H1 (cell line): ENCODE measurements at regions not wholly inside any gene's neighbourhood (a gene's known extent, or its start where the extent isn't known, plus 50 kb on each side); places are given as distances from the start of the nearest gene placed in this dataset.

Experiments used
- CTCF ChIA-PET: fragments of 300-600 bp; sonication (Branson Sonifier 250); formaldehyde crosslinking; loops from one replicate; lab custom pipeline; 2021; ENCODE audit not compliant: partially characterized antibody; lab: Charles Lee
- POLR2A ChIA-PET: fragments of 300-600 bp; sonication (Branson Sonifier 250); formaldehyde crosslinking; loops from one replicate; lab custom pipeline; 2021; ENCODE audit warnings: inconsistent platforms; ENCODE audit not compliant: partially characterized antibody; lab: Charles Lee
- DNase-seq, 2 experiments: peaks; one replicate each; pipeline versions ENCODE4 v3.0.0 to v3.0.0-alpha.2; 2010 to 2022; ENCODE audit warnings: low spot score in 2 of 2, low read depth in 1 of 2, mixed read lengths in 1 of 2
- FAIRE-seq: peaks from 2 replicates; lab custom pipeline; 2011; peaks lifted over from hg19 to GRCh38; lab: Jason Lieb, UNC
- H2AFZ ChIP-seq: 2 replicates; pipeline ENCODE4 v1.8.1; 2012; ENCODE audit warnings: low read length, inconsistent platforms
- H2AK5ac ChIP-seq: 2 replicates; pipeline ENCODE4 v1.6.1; 2013; ENCODE audit warnings: low read depth, low read length
- H2BK120ac ChIP-seq: replicated peaks from 2 replicates; pipeline ENCODE3; 2013; ENCODE audit warnings: low read depth, low read length, inconsistent platforms
- H2BK12ac ChIP-seq: 2 replicates; pipeline ENCODE4 v1.6.1; 2013; ENCODE audit warnings: low read depth, low read length
- H2BK15ac ChIP-seq: 2 replicates; pipeline ENCODE4 v1.6.1; 2013; ENCODE audit warnings: low read length
- H2BK20ac ChIP-seq: 2 replicates; pipeline ENCODE4 v1.6.1; 2013; ENCODE audit warnings: low read length
- H2BK5ac ChIP-seq: 2 replicates; pipeline ENCODE4 v1.6.1; 2013; ENCODE audit warnings: low read depth, low read length
- H3K14ac ChIP-seq: 2 replicates; pipeline ENCODE4 v1.6.1; 2013; ENCODE audit warnings: inconsistent platforms; ENCODE audit not compliant: insufficient read length
- H3K18ac ChIP-seq: 2 replicates; pipeline ENCODE4 v1.6.1; 2013; ENCODE audit warnings: low read length; ENCODE audit errors: extremely low read depth
- H3K23ac ChIP-seq: 2 replicates; pipeline ENCODE4 v1.6.1; 2013; ENCODE audit warnings: inconsistent platforms; ENCODE audit not compliant: insufficient read length
- H3K23me2 ChIP-seq: 2 replicates; pipeline ENCODE4 v1.6.1; 2013; ENCODE audit warnings: low read depth, low read length
- H3K27ac ChIP-seq: 2 replicates; pipeline ENCODE4 v1.6.1; 2011; ENCODE audit warnings: low read depth, low read length, inconsistent platforms
- H3K27me3 ChIP-seq, 4 experiments: replicated peaks in 1 of 4; 1 replicate in 1 of 4; 2 replicates in 3 of 4; pipeline versions ENCODE4 v1.6.1 to v1.8.1; 2011 to 2013; ENCODE audit warnings: low read length in 3 of 4, mild to moderate bottlenecking in 3 of 4, inconsistent platforms in 2 of 4, mixed read lengths in 2 of 4, moderate library complexity in 1 of 4; ENCODE audit not compliant: control insufficient read depth in 3 of 4, insufficient read depth in 3 of 4; ENCODE audit errors: extremely low read depth in 1 of 4
- H3K36me3 ChIP-seq, 4 experiments: 2 replicates each; pipeline versions ENCODE4 v1.6.1 to v1.8.1; 2011 to 2013; ENCODE audit warnings: mild to moderate bottlenecking in 4 of 4, low read length in 3 of 4, moderate library complexity in 2 of 4, control low read depth in 1 of 4, inconsistent platforms in 1 of 4; ENCODE audit not compliant: insufficient read depth in 4 of 4, control insufficient read depth in 2 of 4
- H3K4ac ChIP-seq: replicated peaks from 2 replicates; pipeline ENCODE3; 2013; ENCODE audit warnings: low read length, low read depth, mixed read lengths, inconsistent platforms; ENCODE audit not compliant: insufficient read length
- H3K4me1 ChIP-seq, 4 experiments: replicated peaks in 1 of 4; 1 replicate in 1 of 4; 2 replicates in 3 of 4; pipeline versions ENCODE4 v1.6.1 to v1.8.1; 2011 to 2013; ENCODE audit warnings: low read length in 3 of 4, inconsistent platforms in 2 of 4, mixed read lengths in 1 of 4; ENCODE audit not compliant: insufficient read depth in 4 of 4, control insufficient read depth in 3 of 4
- H3K4me2 ChIP-seq, 2 experiments: 2 replicates each; pipeline versions ENCODE4 v1.6.1 to v1.8.1; 2011 to 2013; ENCODE audit warnings: low read depth in 2 of 2, low read length in 2 of 2, control low read depth in 1 of 2, inconsistent platforms in 1 of 2, mild to moderate bottlenecking in 1 of 2; ENCODE audit not compliant: insufficient read depth in 1 of 2
- H3K4me3 ChIP-seq, 4 experiments: fragments of 200-600, 300-600 bp in 1 of 4; sonication (generic), shearing (Covaris generic), sonication (Bioruptor Twin) in 1 of 4; 2 replicates each; pipeline versions ENCODE4 v1.5.1 to v1.8.1; 2011 to 2016; ENCODE audit warnings: low read length in 4 of 4, low read depth in 3 of 4, control low read depth in 2 of 4, inconsistent platforms in 2 of 4, mild to moderate bottlenecking in 2 of 4, mixed read lengths in 1 of 4, moderate library complexity in 1 of 4; ENCODE audit not compliant: insufficient read depth in 2 of 4; ENCODE audit errors: extremely low read depth in 1 of 4
- H3K56ac ChIP-seq: replicated peaks from 2 replicates; pipeline ENCODE3; 2013; ENCODE audit warnings: low read depth, mild to moderate bottlenecking, mixed read lengths, low read length, inconsistent platforms; ENCODE audit not compliant: insufficient read length
- H3K79me1 ChIP-seq: 2 replicates; pipeline ENCODE4 v1.6.1; 2013; ENCODE audit warnings: low read depth, low read length, control low read depth
- H3K79me2 ChIP-seq, 2 experiments: 2 replicates each; pipeline versions ENCODE4 v1.6.1 to v1.8.1; 2012 to 2013; ENCODE audit warnings: low read length in 2 of 2, mild to moderate bottlenecking in 2 of 2, inconsistent platforms in 1 of 2; ENCODE audit not compliant: insufficient read depth in 2 of 2, control insufficient read depth in 1 of 2
- H3K9ac ChIP-seq, 4 experiments: replicated peaks in 1 of 4; 1 replicate in 1 of 4; 2 replicates in 3 of 4; pipeline versions ENCODE4 v1.6.1 to v1.8.1; 2011 to 2013; ENCODE audit warnings: low read depth in 3 of 4, low read length in 3 of 4, control low read depth in 2 of 4, mild to moderate bottlenecking in 2 of 4, moderate library complexity in 2 of 4, inconsistent platforms in 1 of 4; ENCODE audit errors: extremely low read depth in 1 of 4
- H3K9me3 ChIP-seq, 2 experiments: 2 replicates each; pipeline versions ENCODE4 v1.6.1 to v1.8.1; 2012 to 2013; ENCODE audit warnings: mild to moderate bottlenecking in 2 of 2, moderate library complexity in 2 of 2, control low read depth in 1 of 2, inconsistent platforms in 1 of 2, low read depth in 1 of 2, low read length in 1 of 2, mixed read lengths in 1 of 2; ENCODE audit not compliant: insufficient read depth in 2 of 2
- H4K20me1 ChIP-seq, 2 experiments: replicated peaks in 1 of 2; 2 replicates each; pipeline versions ENCODE3 to v1.8.1; 2011 to 2013; ENCODE audit warnings: inconsistent platforms in 2 of 2, low read length in 2 of 2, mild to moderate bottlenecking in 1 of 2; ENCODE audit not compliant: insufficient read depth in 2 of 2, control insufficient read depth in 1 of 2
- H4K5ac ChIP-seq: 2 replicates; pipeline ENCODE4 v1.6.1; 2013; ENCODE audit warnings: low read length, low read depth, mixed read lengths, inconsistent platforms; ENCODE audit not compliant: insufficient read length
- H4K8ac ChIP-seq: 2 replicates; pipeline ENCODE4 v1.8.0; 2013; ENCODE audit warnings: mild to moderate bottlenecking, moderate library complexity, low read length, inconsistent platforms; ENCODE audit not compliant: insufficient read depth; ENCODE audit errors: extremely low read depth
- H4K91ac ChIP-seq: replicated peaks from 2 replicates; pipeline ENCODE3; 2013; ENCODE audit warnings: low read length, mixed read lengths, inconsistent platforms; ENCODE audit not compliant: insufficient read length
- BRCA1 ChIP-seq: IDR thresholded peaks from 2 replicates; pipeline ENCODE4 v1.6.1; 2012; ENCODE audit warnings: low read depth, low read length, improper control_type of control experiment
- EP300 ChIP-seq, 2 experiments: IDR thresholded peaks; 1 replicate in 1 of 2; 2 replicates in 1 of 2; pipeline ENCODE4 v1.6.1; 2011 to 2012; ENCODE audit warnings: low read depth in 2 of 2, low read length in 2 of 2, mild to moderate bottlenecking in 2 of 2, borderline replicate concordance in 1 of 2, inconsistent platforms in 1 of 2, moderate library complexity in 1 of 2
- FOSL1 ChIP-seq: IDR thresholded peaks from 2 replicates; pipeline ENCODE4 v1.6.1; 2011; ENCODE audit warnings: mild to moderate bottlenecking, low read depth, low read length, moderate library complexity; ENCODE audit not compliant: insufficient read depth
- JUND ChIP-seq: IDR thresholded peaks from 2 replicates; pipeline ENCODE4 v1.6.1; 2011; ENCODE audit warnings: mild to moderate bottlenecking, improper control_type of control experiment, low read length
- KDM4A ChIP-seq: IDR thresholded peaks from one replicate; pipeline ENCODE4 v1.7.1; 2012; ENCODE audit warnings: low read depth, mild to moderate bottlenecking, moderate library complexity, low read length, inconsistent platforms; ENCODE audit not compliant: severe bottlenecking
- MAFK ChIP-seq: IDR thresholded peaks from 2 replicates; pipeline ENCODE4 v1.6.1; 2012; ENCODE audit warnings: low read depth, mild to moderate bottlenecking, improper control_type of control experiment, low read length
- POLR2A ChIP-seq, 2 experiments: IDR thresholded peaks; 1 replicate in 1 of 2; 2 replicates in 1 of 2; pipeline ENCODE4 v1.6.1; 2011; ENCODE audit warnings: low read depth in 2 of 2, low read length in 2 of 2, mild to moderate bottlenecking in 2 of 2; ENCODE audit errors: control extremely low read depth in 1 of 2
- POU5F1 ChIP-seq: IDR thresholded peaks from 2 replicates; pipeline ENCODE4 v1.6.1; 2011; ENCODE audit warnings: low read depth, mild to moderate bottlenecking, low read length, moderate library complexity
- RBBP5 ChIP-seq: IDR thresholded peaks from 2 replicates; pipeline ENCODE4 v1.7.1; 2012; ENCODE audit warnings: low read depth, mild to moderate bottlenecking, inconsistent platforms, low read length, moderate library complexity, borderline replicate concordance
- SIX5 ChIP-seq: IDR thresholded peaks from 2 replicates; pipeline ENCODE4 v1.6.1; 2011; ENCODE audit warnings: mild to moderate bottlenecking, low read depth, low read length
- SP2 ChIP-seq: IDR thresholded peaks from 2 replicates; pipeline ENCODE4 v1.6.1; 2012; ENCODE audit warnings: mild to moderate bottlenecking, low read length, inconsistent platforms
- SUZ12 ChIP-seq: fragments of 200-600 bp; sonication (generic); IDR thresholded peaks from 2 replicates; pipeline ENCODE4 v1.6.1; 2012; ENCODE audit warnings: mild to moderate bottlenecking, inconsistent platforms, low read length, moderate library complexity, mixed read lengths
- YY1 ChIP-seq: IDR thresholded peaks from 2 replicates; pipeline ENCODE4 v1.6.1; 2011; ENCODE audit warnings: low read depth, mild to moderate bottlenecking, low read length
- WGBS, 2 experiments: shearing (Covaris generic) in 1 of 2; methylation state at CpG; one replicate each; pipeline versions ENCODE4 v1.1.6 to v1.1.7; 2013 to 2015; ENCODE audit warnings: low lambda C conversion rate in 2 of 2, mixed read lengths in 2 of 2, inconsistent platforms in 1 of 2, low coverage in 1 of 2, missing lambda C conversion rate in 1 of 2; ENCODE audit not compliant: insufficient replicate concordance in 2 of 2, insufficient coverage in 1 of 2, insufficient read length in 1 of 2; ENCODE audit errors: extremely low coverage in 1 of 2, missing lambda C conversion rate in 1 of 2; 5-methylcytosine and 5-hydroxymethylcytosine counted together
- TF ChIP-seq, protein P1 (sequence below): IDR thresholded peaks from 2 replicates; pipeline ENCODE4 v1.6.1; 2012; ENCODE audit warnings: inconsistent platforms
- TF ChIP-seq, protein P2 (sequence below): IDR thresholded peaks from 2 replicates; pipeline ENCODE4 v1.6.1; 2012; ENCODE audit warnings: inconsistent platforms

DNA sequence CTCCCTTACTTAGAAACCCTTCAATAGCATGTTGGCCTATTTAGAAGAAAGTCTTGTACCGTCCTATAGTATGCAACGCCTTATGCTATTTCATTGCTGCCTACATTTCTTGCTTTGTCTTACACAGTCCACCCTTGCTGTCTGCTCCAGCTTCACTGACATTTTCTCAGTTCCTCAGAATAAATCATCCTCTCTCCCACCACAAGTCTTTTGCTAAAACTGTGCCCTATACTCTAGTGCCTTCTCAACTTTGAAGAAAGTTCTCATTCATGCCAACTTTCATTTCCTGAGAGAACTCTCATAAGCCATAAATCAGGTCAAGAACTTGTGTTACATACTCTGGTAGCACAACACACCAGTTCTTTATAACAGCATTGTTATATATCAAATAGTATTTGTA, 54.3 kb upstream of the COL3A1 start:
- Histone ChIP-seq H3K9me3 (no peaks in the 10 kb centered on the region), H3K9ac (no peak overlapping the region), H3K4ac (no peak overlapping the region), H3K27ac (no peak overlapping the region), H4K91ac (no peak overlapping the region), H3K4me2 (no peak overlapping the region), H3K23ac (no peak overlapping the region), H3K79me2 (no peaks in the 10 kb centered on the region), H2BK5ac (no peak overlapping the region), H3K14ac (no peak overlapping the region), H2AFZ (no peak overlapping the region), H3K4me1 (no peaks in the 10 kb centered on the region), H3K79me1 (no peaks in the 10 kb centered on the region), H3K18ac (no peak overlapping the region), H2AK5ac (no peak overlapping the region), H2BK120ac (no peak overlapping the region), H3K4me3 (no peak overlapping the region), H3K23me2 (no peaks in the 10 kb centered on the region), H4K20me1 (no peaks in the 10 kb centered on the region), H4K5ac (no peak overlapping the region), H2BK12ac (no peak overlapping the region), H3K36me3 (no peaks in the 10 kb centered on the region), H3K27me3 (peaks cover 0 to 2% (median 0%) of the 10 kb centered on the region in 4 experiments; a peak in 1 of 7 replicates), H3K56ac (no peak overlapping the region), H2BK15ac (no peak overlapping the region), H2BK20ac (no peak overlapping the region), H4K8ac (no peak overlapping the region)
- no peak for FAIRE-seq
- ChIA-PET CTCF (no interaction called here), POLR2A (no interaction called here)
- no peak for DNase-seq
- 84% methylated on average over 2 of the region's 2 CpGs; no CpG with 5 or more reads in 1 of the 2 experiments for WGBS, 2 experiments
- TF ChIP-seq POU5F1 (no peak), JUND (no peak), EP300 (IDR thresholded peaks at IDR 0.05; ENCODE audit: borderline replicate concordance in 1 of 2, low read depth in 2 of 2, low read length in 2 of 2) (no peak), FOSL1 (no peak), RBBP5 (no peak), SUZ12 (no peak), SP2 (no peak), BRCA1 (no peak), KDM4A (no peak), POLR2A (IDR thresholded peaks at IDR 0.05; ENCODE audit: control extremely low read depth in 1 of 2, low read depth in 2 of 2, low read length in 2 of 2) (no peak), YY1 (no peak), SIX5 (no peak), MAFK (no peak)
- TF ChIP-seq, protein P1, sequence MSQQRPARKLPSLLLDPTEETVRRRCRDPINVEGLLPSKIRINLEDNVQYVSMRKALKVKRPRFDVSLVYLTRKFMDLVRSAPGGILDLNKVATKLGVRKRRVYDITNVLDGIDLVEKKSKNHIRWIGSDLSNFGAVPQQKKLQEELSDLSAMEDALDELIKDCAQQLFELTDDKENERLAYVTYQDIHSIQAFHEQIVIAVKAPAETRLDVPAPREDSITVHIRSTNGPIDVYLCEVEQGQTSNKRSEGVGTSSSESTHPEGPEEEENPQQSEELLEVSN, result no peak
- TF ChIP-seq, protein P2, sequence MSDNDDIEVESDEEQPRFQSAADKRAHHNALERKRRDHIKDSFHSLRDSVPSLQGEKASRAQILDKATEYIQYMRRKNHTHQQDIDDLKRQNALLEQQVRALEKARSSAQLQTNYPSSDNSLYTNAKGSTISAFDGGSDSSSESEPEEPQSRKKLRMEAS, result no peak
